ENCODE measurements at regions not wholly inside any gene's neighbourhood (a gene's known extent, or its start where the extent isn't known, plus 50 kb on each side); places are given as distances from the start of the nearest gene placed in this dataset.

DNA sequence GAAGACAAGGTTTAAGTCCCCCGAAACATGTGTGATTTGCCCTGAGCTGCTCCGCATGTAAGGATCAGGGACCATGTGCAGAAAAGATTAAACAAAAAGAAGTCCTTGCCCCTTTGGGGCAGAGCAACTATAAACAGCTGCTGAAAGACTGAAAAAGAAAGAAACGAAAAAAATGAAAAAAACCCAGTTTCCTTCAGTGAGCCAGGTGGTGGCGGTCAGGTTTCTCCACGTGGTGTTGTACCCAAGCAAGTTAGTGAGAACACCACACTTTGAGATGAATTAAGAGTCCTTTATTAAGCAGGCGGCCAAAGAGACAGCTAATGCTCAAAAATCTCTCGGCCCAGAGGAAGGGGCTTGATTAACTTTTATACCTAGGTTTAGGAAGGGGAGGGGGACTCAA, 404.9 kb upstream of the SYT4 start:
- Histone ChIP-seq H3K9me3 (ENCODE audit: control insufficient read depth in 2 of 2, low read length in 2 of 2) (no peaks in the 10 kb centered on the region), H3K36me3 (ENCODE audit: control insufficient read depth in 2 of 2, insufficient read depth in 2 of 2, low read length in 2 of 2) (no peaks in the 10 kb centered on the region), H3K27ac (ENCODE audit: low read depth in 2 of 2, low read length in 2 of 2) (no peak overlapping the region)

DNA sequence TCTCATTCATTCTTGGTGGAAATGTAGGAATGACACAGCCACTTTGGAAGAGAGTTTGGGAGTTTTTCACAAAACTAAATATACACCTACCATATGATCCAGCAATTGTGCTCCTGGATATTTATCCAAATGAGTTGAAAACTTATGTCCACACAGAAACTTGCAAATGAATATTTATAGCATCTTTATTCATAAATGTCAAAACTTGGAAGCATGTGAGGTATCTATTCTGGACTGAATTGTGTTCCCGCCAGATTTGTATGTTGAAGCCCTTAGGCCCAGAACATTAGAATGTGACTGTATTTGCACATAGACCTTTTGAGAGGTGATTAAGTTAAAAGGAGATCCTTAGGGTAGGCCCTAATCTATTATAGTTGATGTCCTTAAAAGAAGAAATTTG, 409.4 kb upstream of the SYT4 start:
- Histone ChIP-seq H3K4me3 (ENCODE audit: low read length in 2 of 2) (no peak overlapping the region), H3K4me1 (ENCODE audit: control insufficient read depth in 2 of 2, insufficient read depth in 2 of 2, low read length in 2 of 2) (no peaks in the 10 kb centered on the region), H3K27ac (ENCODE audit: low read depth in 2 of 2, low read length in 2 of 2) (no peak overlapping the region), H3K27me3 (ENCODE audit: control insufficient read depth in 2 of 2, insufficient read depth in 2 of 2, low read length in 2 of 2) (no peaks in the 10 kb centered on the region), H3K36me3 (ENCODE audit: control insufficient read depth in 2 of 2, insufficient read depth in 2 of 2, low read length in 2 of 2) (no peaks in the 10 kb centered on the region), H3K9me3 (ENCODE audit: control insufficient read depth in 2 of 2, low read length in 2 of 2) (no peaks in the 10 kb centered on the region), H3K9ac (ENCODE audit: low read depth in 1 of 2, low read length in 2 of 2) (no peak overlapping the region)

More for the DNA sequence above, 404.9 kb upstream of the SYT4 start:
- H3K27me3 ChIP-seq (ENCODE audit: control insufficient read depth in 2 of 2, insufficient read depth in 2 of 2, low read length in 2 of 2), result no peaks in the 10 kb centered on the region
- no peaks in the 10 kb centered on the region for H3K4me1 ChIP-seq (ENCODE audit: control insufficient read depth in 2 of 2, insufficient read depth in 2 of 2, low read length in 2 of 2)
- H3K9ac ChIP-seq (ENCODE audit: low read depth in 1 of 2, low read length in 2 of 2), result no peak overlapping the region
- H3K4me3 ChIP-seq (ENCODE audit: low read length in 2 of 2), result no peak overlapping the region

DNA sequence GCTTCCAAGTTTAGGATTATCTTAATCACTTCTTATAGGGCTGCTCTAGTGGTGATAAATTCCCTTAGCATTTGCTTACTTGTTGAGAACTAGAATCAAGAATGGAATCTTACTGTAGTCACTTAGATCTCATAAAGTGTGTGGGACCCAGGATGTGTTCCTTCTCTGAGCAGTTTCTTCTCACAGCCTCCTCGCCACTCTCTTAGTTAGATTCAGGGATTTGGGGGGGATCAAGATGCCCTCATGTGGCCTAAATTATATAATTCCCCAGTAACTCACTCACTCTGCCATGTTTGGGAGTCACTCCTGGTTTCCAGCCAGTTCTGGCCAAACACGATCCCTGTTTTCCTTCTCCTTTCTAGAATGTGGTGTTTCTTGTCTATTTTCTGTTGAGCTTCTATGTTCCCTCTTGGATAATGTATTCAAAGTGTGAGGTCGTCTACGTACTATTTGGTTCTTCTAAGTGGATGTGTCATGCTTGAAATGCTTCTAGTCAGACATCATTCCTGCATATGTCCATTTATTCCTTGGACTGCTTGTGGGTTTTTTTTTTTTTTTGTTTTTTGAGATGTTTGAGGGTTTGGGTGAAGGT, 414.9 kb upstream of the SYT4 start:
- no peak overlapping the region for H3K9ac ChIP-seq (ENCODE audit: low read depth in 1 of 2, low read length in 2 of 2)
- H3K27me3 ChIP-seq (ENCODE audit: control insufficient read depth in 2 of 2, insufficient read depth in 2 of 2, low read length in 2 of 2), result no peaks in the 10 kb centered on the region
- H3K36me3 ChIP-seq (ENCODE audit: control insufficient read depth in 2 of 2, insufficient read depth in 2 of 2, low read length in 2 of 2), result no peaks in the 10 kb centered on the region
- H3K4me3 ChIP-seq (ENCODE audit: low read length in 2 of 2), result no peak overlapping the region
- H3K9me3 ChIP-seq (ENCODE audit: control insufficient read depth in 2 of 2, low read length in 2 of 2), result no peaks in the 10 kb centered on the region
- H3K27ac ChIP-seq (ENCODE audit: low read depth in 2 of 2, low read length in 2 of 2), result no peak overlapping the region
- H3K4me1 ChIP-seq (ENCODE audit: control insufficient read depth in 2 of 2, insufficient read depth in 2 of 2, low read length in 2 of 2), result no peaks in the 10 kb centered on the region

DNA sequence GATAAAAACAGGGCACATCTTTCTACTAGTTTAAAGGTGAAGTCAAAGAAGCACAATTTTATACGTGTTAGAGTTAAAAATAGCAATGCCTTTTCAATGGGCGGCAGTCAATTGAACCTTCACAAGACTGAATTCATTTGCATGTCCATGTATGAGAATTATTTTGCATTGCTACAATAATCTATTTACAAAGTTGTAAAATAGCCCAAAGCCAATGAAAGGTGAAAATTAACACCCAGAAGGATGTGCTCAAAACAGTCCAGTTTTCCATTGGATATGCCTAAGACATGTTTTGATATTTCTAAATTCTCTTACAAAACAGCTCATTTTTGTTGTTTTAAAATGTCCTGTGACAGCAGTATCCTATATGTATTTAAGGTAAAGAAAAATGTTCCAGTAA, 425.1 kb upstream of the SYT4 start:
- no peak overlapping the region for H3K27ac ChIP-seq (ENCODE audit: low read depth in 2 of 2, low read length in 2 of 2)

DNA sequence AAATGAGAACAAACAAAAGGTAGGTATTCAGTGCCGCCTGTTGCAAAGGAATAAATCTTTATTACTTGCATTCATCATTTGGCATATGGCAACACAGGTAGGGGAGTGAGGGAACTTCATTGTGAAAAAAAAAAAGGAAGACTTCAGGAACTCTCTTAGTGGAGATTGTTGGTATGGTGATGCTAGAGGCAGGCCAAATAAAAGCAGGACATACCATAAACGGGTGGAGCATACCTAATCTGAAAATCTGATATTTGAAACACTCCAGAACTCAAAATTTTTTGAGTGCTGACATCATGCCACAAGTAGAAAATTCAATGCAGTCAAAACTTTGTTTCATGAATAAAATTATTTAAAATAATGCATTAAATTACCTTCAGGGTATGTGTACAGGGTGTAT, 425.8 kb upstream of the SYT4 start:
- Histone ChIP-seq H3K9me3 (ENCODE audit: control insufficient read depth in 2 of 2, low read length in 2 of 2) (no peaks in the 10 kb centered on the region), H3K9ac (ENCODE audit: low read depth in 1 of 2, low read length in 2 of 2) (no peak overlapping the region), H3K36me3 (ENCODE audit: control insufficient read depth in 2 of 2, insufficient read depth in 2 of 2, low read length in 2 of 2) (no peaks in the 10 kb centered on the region), H3K27me3 (ENCODE audit: control insufficient read depth in 2 of 2, insufficient read depth in 2 of 2, low read length in 2 of 2) (no peaks in the 10 kb centered on the region), H3K4me3 (ENCODE audit: low read length in 2 of 2) (no peak overlapping the region), H3K27ac (ENCODE audit: low read depth in 2 of 2, low read length in 2 of 2) (no peak overlapping the region), H3K4me1 (ENCODE audit: control insufficient read depth in 2 of 2, insufficient read depth in 2 of 2, low read length in 2 of 2) (no peaks in the 10 kb centered on the region)

More for the DNA sequence above, 425.1 kb upstream of the SYT4 start:
- H3K4me3 ChIP-seq (ENCODE audit: low read length in 2 of 2), result no peak overlapping the region
- H3K9me3 ChIP-seq (ENCODE audit: control insufficient read depth in 2 of 2, low read length in 2 of 2), result no peaks in the 10 kb centered on the region
- no peaks in the 10 kb centered on the region for H3K36me3 ChIP-seq (ENCODE audit: control insufficient read depth in 2 of 2, insufficient read depth in 2 of 2, low read length in 2 of 2)
- H3K9ac ChIP-seq (ENCODE audit: low read depth in 1 of 2, low read length in 2 of 2), result no peak overlapping the region
- H3K4me1 ChIP-seq (ENCODE audit: control insufficient read depth in 2 of 2, insufficient read depth in 2 of 2, low read length in 2 of 2), result no peaks in the 10 kb centered on the region
- no peaks in the 10 kb centered on the region for H3K27me3 ChIP-seq (ENCODE audit: control insufficient read depth in 2 of 2, insufficient read depth in 2 of 2, low read length in 2 of 2)

DNA sequence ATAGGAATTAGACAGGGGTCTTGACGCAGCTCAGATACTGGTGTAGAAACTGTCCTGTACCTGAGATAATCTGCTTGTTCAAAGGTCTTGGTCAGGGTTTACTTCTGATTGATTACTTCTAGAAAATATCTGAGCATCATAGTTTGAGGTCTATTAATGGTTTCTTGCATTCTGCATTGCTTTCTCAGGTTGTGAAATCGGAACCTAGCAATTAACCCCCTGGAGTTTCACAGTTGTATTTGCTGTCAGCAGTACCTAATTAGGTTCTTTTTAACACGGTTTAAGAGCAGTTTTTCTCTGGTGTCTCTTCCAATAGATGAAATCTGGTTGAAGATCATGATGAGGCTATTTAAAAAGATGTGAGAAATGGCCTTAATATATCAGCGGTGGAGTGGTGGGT, 428.6 kb upstream of the SYT4 start:
- H3K27me3 ChIP-seq (ENCODE audit: control insufficient read depth in 2 of 2, insufficient read depth in 2 of 2, low read length in 2 of 2), result no peaks in the 10 kb centered on the region
- no peak overlapping the region for H3K27ac ChIP-seq (ENCODE audit: low read depth in 2 of 2, low read length in 2 of 2)
- H3K4me1 ChIP-seq (ENCODE audit: control insufficient read depth in 2 of 2, insufficient read depth in 2 of 2, low read length in 2 of 2), result no peaks in the 10 kb centered on the region
- H3K9me3 ChIP-seq (ENCODE audit: control insufficient read depth in 2 of 2, low read length in 2 of 2), result no peaks in the 10 kb centered on the region
- no peaks in the 10 kb centered on the region for H3K36me3 ChIP-seq (ENCODE audit: control insufficient read depth in 2 of 2, insufficient read depth in 2 of 2, low read length in 2 of 2)
- no peak overlapping the region for H3K9ac ChIP-seq (ENCODE audit: low read depth in 1 of 2, low read length in 2 of 2)
- no peak overlapping the region for H3K4me3 ChIP-seq (ENCODE audit: low read length in 2 of 2)

DNA sequence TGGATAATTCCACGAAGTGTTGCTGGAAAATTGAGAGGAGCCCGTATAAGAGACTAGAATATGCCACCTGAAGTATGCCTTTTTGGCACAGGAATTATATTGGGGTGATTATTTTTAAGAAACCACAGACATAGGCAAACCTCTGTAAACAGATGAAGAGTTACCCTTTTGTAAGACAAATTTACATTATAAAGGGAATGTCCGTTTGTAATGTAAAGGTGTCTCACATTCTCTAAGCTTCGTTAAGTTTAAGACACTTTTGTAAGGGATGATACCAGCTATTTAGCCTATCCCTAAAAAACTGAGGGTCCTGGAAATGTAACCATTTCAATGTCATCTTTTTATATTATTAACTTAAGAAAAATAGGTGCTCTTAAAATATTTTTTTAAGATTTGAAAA, 432.8 kb upstream of the SYT4 start:
- no peaks in the 10 kb centered on the region for H3K27me3 ChIP-seq (ENCODE audit: control insufficient read depth in 2 of 2, insufficient read depth in 2 of 2, low read length in 2 of 2)
- no peak overlapping the region for H3K9ac ChIP-seq (ENCODE audit: low read depth in 1 of 2, low read length in 2 of 2)
- H3K9me3 ChIP-seq (ENCODE audit: control insufficient read depth in 2 of 2, low read length in 2 of 2), result no peaks in the 10 kb centered on the region
- H3K4me3 ChIP-seq (ENCODE audit: low read length in 2 of 2), result no peak overlapping the region
- H3K36me3 ChIP-seq (ENCODE audit: control insufficient read depth in 2 of 2, insufficient read depth in 2 of 2, low read length in 2 of 2), result no peaks in the 10 kb centered on the region
- H3K27ac ChIP-seq (ENCODE audit: low read depth in 2 of 2, low read length in 2 of 2), result no peak overlapping the region
- H3K4me1 ChIP-seq (ENCODE audit: control insufficient read depth in 2 of 2, insufficient read depth in 2 of 2, low read length in 2 of 2), result no peaks in the 10 kb centered on the region

DNA sequence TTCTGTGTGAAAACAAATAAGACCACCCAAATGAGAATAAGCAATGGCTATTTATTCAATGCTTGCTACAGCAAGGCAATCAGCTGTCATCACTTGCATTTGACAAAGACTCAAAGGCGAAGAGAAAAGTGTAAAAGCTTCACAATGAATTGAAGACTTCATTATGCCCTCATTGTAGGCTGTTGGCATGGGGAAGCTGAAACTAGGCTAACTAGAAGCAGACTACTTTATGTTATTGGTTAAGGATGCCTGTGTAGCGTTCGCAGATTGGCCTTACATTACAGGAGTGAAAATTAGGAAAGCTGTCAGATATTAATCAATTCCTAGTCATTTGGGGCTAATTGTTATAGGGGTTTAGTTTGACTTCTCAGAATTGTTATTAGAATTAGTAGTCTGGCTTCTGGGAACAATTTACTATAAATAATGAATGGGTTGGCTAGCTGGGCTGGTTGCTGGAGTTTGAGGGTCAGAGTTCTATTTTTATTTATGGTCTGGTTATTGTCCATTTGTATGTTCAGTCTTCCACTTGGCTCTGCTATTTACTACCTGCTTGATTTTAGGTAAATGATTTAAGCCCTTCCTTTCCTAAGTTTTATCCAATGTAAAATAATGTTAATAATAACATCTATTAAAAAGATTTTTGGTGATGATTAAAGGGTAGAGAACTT, 437.2 kb upstream of the SYT4 start:
- Histone ChIP-seq H3K4me1 (ENCODE audit: control insufficient read depth in 2 of 2, insufficient read depth in 2 of 2, low read length in 2 of 2) (no peaks in the 10 kb centered on the region), H3K9me3 (ENCODE audit: control insufficient read depth in 2 of 2, low read length in 2 of 2) (no peaks in the 10 kb centered on the region), H3K27ac (ENCODE audit: low read depth in 2 of 2, low read length in 2 of 2) (no peak overlapping the region), H3K4me3 (ENCODE audit: low read length in 2 of 2) (no peak overlapping the region), H3K36me3 (ENCODE audit: control insufficient read depth in 2 of 2, insufficient read depth in 2 of 2, low read length in 2 of 2) (no peaks in the 10 kb centered on the region), H3K27me3 (ENCODE audit: control insufficient read depth in 2 of 2, insufficient read depth in 2 of 2, low read length in 2 of 2) (no peaks in the 10 kb centered on the region), H3K9ac (ENCODE audit: low read depth in 1 of 2, low read length in 2 of 2) (no peak overlapping the region)

DNA sequence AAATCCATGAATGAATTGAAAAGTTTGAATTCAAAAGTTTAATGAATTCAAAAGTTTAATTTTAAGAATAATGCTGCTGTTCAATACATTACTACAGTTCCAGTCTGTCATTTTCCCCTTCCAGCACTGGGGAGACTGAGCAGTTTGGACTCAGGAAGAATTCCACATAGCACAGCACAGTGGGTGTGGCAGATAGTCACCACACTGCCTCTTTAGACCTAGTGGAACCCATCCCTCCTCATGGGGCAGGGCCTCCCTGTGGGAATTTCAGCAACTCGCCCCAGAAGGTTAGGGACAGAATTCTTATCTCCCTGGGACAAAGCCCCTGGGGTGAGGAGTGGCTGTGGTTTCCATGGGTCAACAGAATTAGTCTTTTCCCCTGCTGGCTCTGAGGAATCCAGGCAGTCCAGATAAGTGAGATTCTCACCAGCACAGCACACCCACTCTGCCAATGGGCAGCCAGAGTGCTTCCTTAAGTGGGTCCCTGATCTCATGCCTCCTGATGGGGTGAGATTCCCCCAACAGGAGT, 442.0 kb upstream of the SYT4 start:
- Histone ChIP-seq H3K4me1 (ENCODE audit: control insufficient read depth in 2 of 2, insufficient read depth in 2 of 2, low read length in 2 of 2) (no peaks in the 10 kb centered on the region), H3K36me3 (ENCODE audit: control insufficient read depth in 2 of 2, insufficient read depth in 2 of 2, low read length in 2 of 2) (no peaks in the 10 kb centered on the region), H3K9me3 (ENCODE audit: control insufficient read depth in 2 of 2, low read length in 2 of 2) (no peaks in the 10 kb centered on the region), H3K4me3 (ENCODE audit: low read length in 2 of 2) (no peak overlapping the region), H3K27ac (ENCODE audit: low read depth in 2 of 2, low read length in 2 of 2) (no peak overlapping the region), H3K9ac (ENCODE audit: low read depth in 1 of 2, low read length in 2 of 2) (no peak overlapping the region), H3K27me3 (ENCODE audit: control insufficient read depth in 2 of 2, insufficient read depth in 2 of 2, low read length in 2 of 2) (no peaks in the 10 kb centered on the region)

DNA sequence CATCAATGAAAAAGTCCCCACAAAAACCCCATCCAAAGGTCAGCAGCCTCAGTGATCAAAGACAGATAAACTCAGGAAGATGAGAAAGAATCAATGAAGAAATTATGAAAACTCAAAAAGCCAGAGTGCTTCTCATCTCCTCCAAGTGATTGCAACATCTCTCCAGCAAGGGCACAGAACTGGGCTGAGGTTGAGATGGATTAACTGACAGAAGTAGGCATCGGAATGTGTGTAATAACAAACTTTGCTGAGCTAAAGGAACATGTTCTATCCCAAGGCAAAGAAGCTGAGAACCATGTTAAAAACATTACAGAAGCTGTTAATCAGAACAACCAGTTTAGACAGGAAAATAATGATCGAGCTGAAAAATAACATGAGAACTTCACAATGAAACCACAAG, 442.8 kb upstream of the SYT4 start:
- Histone ChIP-seq H3K27me3 (ENCODE audit: control insufficient read depth in 2 of 2, insufficient read depth in 2 of 2, low read length in 2 of 2) (no peaks in the 10 kb centered on the region), H3K36me3 (ENCODE audit: control insufficient read depth in 2 of 2, insufficient read depth in 2 of 2, low read length in 2 of 2) (no peaks in the 10 kb centered on the region), H3K4me3 (ENCODE audit: low read length in 2 of 2) (no peak overlapping the region), H3K4me1 (ENCODE audit: control insufficient read depth in 2 of 2, insufficient read depth in 2 of 2, low read length in 2 of 2) (no peaks in the 10 kb centered on the region), H3K9ac (ENCODE audit: low read depth in 1 of 2, low read length in 2 of 2) (no peak overlapping the region), H3K27ac (ENCODE audit: low read depth in 2 of 2, low read length in 2 of 2) (no peak overlapping the region), H3K9me3 (ENCODE audit: control insufficient read depth in 2 of 2, low read length in 2 of 2) (no peaks in the 10 kb centered on the region)

All from mucosa of rectum (tissue), 2 donors.